ENCODE measurements at regions not wholly inside any gene's neighbourhood (a gene's known extent, or its start where the extent isn't known, plus 50 kb on each side); places are given as distances from the start of the nearest gene placed in this dataset.

GRCh38 chr19:31825134-31826094 is 476.2 kb upstream of the TSHZ3 start:
- TF ChIP-seq CTCF (IDR thresholded peaks at IDR 0.05; ENCODE audit: insufficient read depth, low read depth, low read length): no peak
- TF ChIP-seq EZH2 (IDR thresholded peaks at IDR 0.05; ENCODE audit: insufficient read depth, low read length): no peak

All from astrocyte (in vitro differentiated cells and primary cell).